NCI-H226 (cell line): ENCODE measurements at regions not wholly inside any gene's neighbourhood (a gene's known extent, or its start where the extent isn't known, plus 50 kb on each side); places are given as distances from the start of the nearest gene placed in this dataset.
"Not testable (repeated sequence)": the region's sequence is repeated elsewhere in the genome, so short reads cannot be mapped to it uniquely, and the experiment has no call there.

Experiments used
- DNase-seq: peaks from one replicate; pipeline ENCODE4 v3.0.0-alpha.2; 2015

- peak; percentile 96 for DNase-seq
Observed at GRCh38 chr6:4280707-4281106, 145.3 kb upstream of the ECI2 start.

- peak; percentile 14 for DNase-seq
Observed at GRCh38 chr6:4280031-4280430, 144.7 kb upstream of the ECI2 start.

- peak; percentile 85 for DNase-seq
Observed at GRCh38 chr6:4274382-4275082, 139.2 kb upstream of the ECI2 start.

DNA sequence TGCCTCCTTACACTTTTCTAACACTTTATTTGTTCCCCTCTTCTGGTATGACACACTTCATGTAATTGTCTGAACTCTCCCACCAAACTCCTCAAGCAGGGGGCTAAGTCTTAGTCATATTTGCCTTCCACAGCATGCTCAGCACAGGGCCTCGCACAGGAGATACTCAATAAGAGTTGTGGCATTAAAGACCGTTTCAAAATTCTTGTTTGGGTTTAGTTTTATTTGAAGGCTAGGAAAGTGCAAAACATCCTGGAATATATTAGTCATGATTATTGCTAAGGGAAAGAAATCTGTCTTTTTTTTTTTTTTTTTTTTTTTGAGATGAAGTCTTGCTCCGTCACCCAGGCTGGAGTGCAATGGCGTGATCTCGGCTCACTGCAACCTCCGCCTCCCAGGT lies 137.6 kb upstream of the ECI2 start:
- no peak for DNase-seq

GRCh38 chr6:4271761-4272470 lies 136.5 kb upstream of the ECI2 start:
- no peak for DNase-seq

DNA sequence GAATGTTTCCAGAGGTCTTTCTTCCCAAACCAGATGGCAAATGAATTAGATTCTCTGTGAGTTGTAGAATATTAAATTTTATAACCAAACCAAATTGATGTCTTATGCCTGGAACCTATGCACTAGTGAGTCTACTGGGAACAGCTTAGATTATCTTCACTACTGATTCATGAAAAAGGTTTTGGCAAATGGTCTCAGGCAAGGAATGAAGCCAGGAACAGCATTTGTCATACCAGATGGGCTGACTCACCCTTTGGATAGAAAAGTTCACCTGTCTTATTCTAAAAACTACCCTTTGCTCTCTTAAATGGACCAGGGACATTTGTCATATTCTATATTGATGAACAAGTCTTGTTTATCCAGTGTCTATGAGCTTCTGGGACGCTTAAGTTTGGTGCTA lies 135.4 kb upstream of the ECI2 start:
- DNase-seq: peak; percentile 70

DNA sequence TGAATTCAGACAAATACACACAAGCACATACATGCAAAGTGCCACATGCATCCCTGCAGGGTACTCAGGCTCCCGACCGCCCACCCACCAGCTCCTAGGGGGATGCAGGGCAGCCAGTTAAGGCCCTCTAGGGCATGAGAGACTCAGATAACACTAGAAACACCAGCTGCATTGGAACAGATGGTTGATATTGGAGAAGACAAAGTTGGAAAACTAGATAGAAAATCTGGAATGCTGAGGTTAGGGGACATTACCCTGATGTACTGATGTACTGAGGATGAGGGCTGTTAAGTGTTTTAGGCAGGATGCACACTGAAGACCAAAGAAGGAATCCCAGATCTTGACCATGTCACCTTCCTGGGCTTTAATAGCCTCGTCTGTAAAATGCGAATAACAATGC lies 134.6 kb upstream of the ECI2 start:
- no peak for DNase-seq

GRCh38 chr6:4268171-4268570 lies 132.8 kb upstream of the ECI2 start:
- DNase-seq: no peak

- DNase-seq: no peak
Observed at GRCh38 chr6:4265740-4266139, 130.4 kb upstream of the ECI2 start.

- DNase-seq: no peak
Observed at GRCh38 chr6:4264601-4265000, 129.2 kb upstream of the ECI2 start.

GRCh38 chr6:4264081-4264480 lies 128.7 kb upstream of the ECI2 start:
- DNase-seq: no peak

GRCh38 chr6:4262526-4262925 lies 127.2 kb upstream of the ECI2 start:
- DNase-seq: no peak

DNA sequence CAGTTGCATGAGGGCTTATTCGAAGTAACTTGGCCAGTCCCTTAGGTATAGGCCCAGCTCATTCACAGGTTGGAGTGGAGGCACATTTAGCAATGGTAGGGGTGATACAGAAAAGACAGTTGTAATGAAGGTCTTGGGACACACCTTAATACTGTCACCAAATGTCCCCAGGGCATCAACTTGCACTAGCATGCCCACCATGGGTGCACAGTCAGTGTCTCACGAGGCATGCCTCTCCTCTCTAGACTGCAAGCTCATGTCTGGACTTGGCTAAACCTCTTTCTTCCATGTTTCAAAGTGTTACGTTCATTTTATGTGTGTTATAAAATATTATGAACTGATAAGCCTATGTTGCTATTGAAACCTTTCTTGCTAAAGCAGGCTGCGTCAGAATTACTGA lies 124.0 kb upstream of the ECI2 start:
- no peak for DNase-seq

DNA sequence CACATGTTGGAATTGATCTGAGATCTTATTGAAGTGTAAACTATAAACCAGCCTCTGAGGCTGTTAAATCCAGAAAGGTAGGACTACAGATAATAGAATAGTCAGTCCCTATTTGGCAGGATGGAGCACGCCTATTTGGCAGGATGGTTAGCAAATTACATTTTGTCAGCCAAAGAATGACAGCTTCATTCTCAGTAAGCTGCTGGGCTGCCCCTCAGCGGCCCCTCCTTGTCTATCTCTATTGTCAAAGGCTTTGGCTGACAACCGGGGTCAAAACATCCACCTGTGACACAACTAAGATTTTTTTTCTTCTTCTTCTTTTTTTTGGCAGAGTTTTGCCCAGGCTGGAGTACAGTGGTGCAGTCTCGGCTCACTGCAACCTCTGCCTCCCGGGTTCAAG lies 123.4 kb upstream of the ECI2 start:
- DNase-seq: no peak

GRCh38 chr6:4256969-4257368 lies 121.6 kb upstream of the ECI2 start:
- peak; percentile 12 for DNase-seq

GRCh38 chr6:4253604-4254231 lies 118.3 kb upstream of the ECI2 start:
- DNase-seq: peak; percentile 59

- DNase-seq: not testable (repeated sequence)
Observed at GRCh38 chr6:4252445-4252844, 117.1 kb upstream of the ECI2 start.

DNA sequence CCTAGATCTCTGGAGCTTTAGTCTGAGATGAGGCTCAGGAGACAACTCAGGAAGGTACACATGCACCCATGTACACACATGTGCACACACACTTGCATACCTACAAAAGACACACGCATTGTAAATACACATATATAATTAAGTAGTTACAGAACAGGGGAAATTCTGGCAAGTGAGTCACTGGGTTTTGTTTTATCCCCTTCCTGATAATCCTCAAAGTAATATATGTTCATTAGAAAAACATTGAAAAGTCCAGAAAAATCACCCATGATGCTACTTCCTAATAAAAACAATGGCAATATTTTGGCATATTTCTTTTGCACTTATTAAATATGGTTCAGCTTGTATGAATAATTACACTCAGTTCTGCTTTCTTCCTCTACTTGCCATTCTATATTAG lies 115.3 kb upstream of the ECI2 start:
- no peak for DNase-seq

DNA sequence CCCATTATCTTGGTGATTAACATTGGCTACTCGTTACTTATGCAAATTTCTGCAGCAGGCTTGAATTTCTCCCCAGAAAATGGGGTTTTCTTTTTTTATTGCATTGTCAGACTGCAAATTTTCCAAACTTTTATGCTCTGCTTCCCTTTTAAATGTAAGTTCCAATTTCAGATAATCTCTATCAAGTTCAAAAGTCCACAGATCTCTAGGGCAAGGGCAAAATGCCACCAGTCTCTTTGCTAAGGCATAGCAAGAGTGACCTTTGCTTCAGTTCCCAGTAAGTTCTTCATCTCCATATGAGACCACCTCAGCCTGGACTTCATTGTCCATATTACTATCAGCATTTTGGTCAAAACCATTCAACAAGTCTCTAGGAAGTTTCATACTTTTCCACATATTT lies 108.5 kb upstream of the ECI2 start:
- not testable (repeated sequence) for DNase-seq

- no peak for DNase-seq
Observed at GRCh38 chr6:4243237-4243636, 107.9 kb upstream of the ECI2 start.

GRCh38 chr6:4242601-4243000 lies 107.2 kb upstream of the ECI2 start:
- no peak for DNase-seq

- DNase-seq: no peak
Observed at GRCh38 chr6:4240148-4240547, 104.8 kb upstream of the ECI2 start.

GRCh38 chr6:4225161-4225872 lies 89.9 kb upstream of the ECI2 start:
- DNase-seq: peak; percentile 37
